PC-3 (cell line): ENCODE measurements at regions not wholly inside any gene's neighbourhood (a gene's known extent, or its start where the extent isn't known, plus 50 kb on each side); places are given as distances from the start of the nearest gene placed in this dataset.

ENCODE experiments used
- ATAC-seq: fragments of 200-7000 bp; cut with Tn5 transposase; 2 replicates; pipeline ENCODE4 v1.9.1; 2020; ENCODE audit warnings: mild to moderate bottlenecking, moderate library complexity
- BruUV-seq: library from RNA; stranded (reverse); fragments of 400-500 nt; replicated peaks from 2 replicates; lab custom pipeline; 2021; lab: Mats Ljungman, UMichigan
- CTCF ChIA-PET: fragments of 300-600 bp; sonication (Branson Sonifier 250); formaldehyde crosslinking; loops from one replicate; lab custom pipeline; 2022; ENCODE audit warnings: antibody characterized with exemption; lab: Charles Lee
- POLR2A ChIA-PET: fragments of 300-600 bp; sonication (Branson Sonifier 250); formaldehyde crosslinking; loops from one replicate; lab custom pipeline; 2022; ENCODE audit warnings: antibody characterized with exemption; ENCODE audit not compliant: unreplicated experiment; lab: Charles Lee
- DNase-seq: peaks from one replicate; pipeline ENCODE4 v3.0.0-alpha.2; 2015
- H2AFZ ChIP-seq: fragments of 300-600 bp; sonication (generic); 2 replicates; pipeline ENCODE4 v1.6.0; 2016; ENCODE audit warnings: antibody characterized with exemption, low read length
- H3F3A ChIP-seq: fragments of 300-600 bp; sonication (generic); one replicate; pipeline ENCODE4 v1.6.0; 2017; ENCODE audit warnings: antibody characterized with exemption, low read length, control low read depth, mild to moderate bottlenecking; ENCODE audit not compliant: unreplicated experiment
- H3K27ac ChIP-seq: fragments of 300-600 bp; sonication (generic); 2 replicates; pipeline ENCODE4 v1.5.1; 2016; ENCODE audit warnings: mild to moderate bottlenecking, low read length
- H3K27me3 ChIP-seq: fragments of 300-600 bp; sonication (generic); 2 replicates; pipeline ENCODE4 v1.6.1; 2016; ENCODE audit warnings: low read length, mixed read lengths
- H3K36me3 ChIP-seq: fragments of 300-600 bp; sonication (generic); 2 replicates; pipeline ENCODE4 v1.6.1; 2016; ENCODE audit warnings: low read depth, mixed run types, low read length, mixed read lengths
- H3K4me1 ChIP-seq: fragments of 300-600 bp; sonication (generic); 2 replicates; pipeline ENCODE4 v1.5.1; 2016; ENCODE audit warnings: low read length; ENCODE audit not compliant: insufficient read depth
- H3K4me2 ChIP-seq: fragments of 300-600 bp; sonication (generic); 2 replicates; pipeline ENCODE4 v1.6.0; 2016; ENCODE audit warnings: low read length
- H3K4me3 ChIP-seq: fragments of 300-600 bp; sonication (generic); 2 replicates; pipeline ENCODE4 v1.5.1; 2016; ENCODE audit warnings: mild to moderate bottlenecking, low read length, mixed read lengths
- H3K79me2 ChIP-seq: fragments of 300-600 bp; sonication (generic); 2 replicates; pipeline ENCODE4 v1.6.1; 2017; ENCODE audit warnings: low read length, mixed read lengths
- H3K9ac ChIP-seq: fragments of 300-600 bp; sonication (generic); 2 replicates; pipeline ENCODE4 v1.6.0; 2016; ENCODE audit warnings: mild to moderate bottlenecking, low read length
- H3K9me2 ChIP-seq: fragments of 300-600 bp; sonication (generic); replicated peaks from 2 replicates; pipeline ENCODE4 v1.6.1; 2016; ENCODE audit warnings: mixed run types, low read length, mixed read lengths
- H3K9me3 ChIP-seq: fragments of 300-600 bp; sonication (generic); 2 replicates; pipeline ENCODE4 v1.6.1; 2016; ENCODE audit warnings: low read length, mixed read lengths
- H4K20me1 ChIP-seq: fragments of 300-600 bp; sonication (generic); 2 replicates; pipeline ENCODE4 v1.6.1; 2016; ENCODE audit warnings: low read length, mixed read lengths
- CTCF ChIP-seq: fragments of 300-600 bp; sonication (generic); conservative IDR thresholded peaks from 2 replicates; pipeline ENCODE4 v1.5.1; 2017; ENCODE audit warnings: antibody characterized with exemption, low read depth, mild to moderate bottlenecking, low read length
- EZH2 ChIP-seq: fragments of 300-600 bp; sonication (generic); IDR thresholded peaks from one replicate; pipeline ENCODE4 v1.6.1; 2017; ENCODE audit warnings: antibody characterized with exemption, mild to moderate bottlenecking, low read length; ENCODE audit not compliant: unreplicated experiment
- EZH2phosphoT487 ChIP-seq: fragments of 300-600 bp; sonication (generic); IDR thresholded peaks from 2 replicates; pipeline ENCODE4 v1.6.1; 2018; ENCODE audit warnings: mild to moderate bottlenecking, antibody characterized with exemption, low read length, borderline replicate concordance
- intact Hi-C: fragments of 100-400 bp; cut with micrococcal nuclease; formaldehyde crosslinking; loops from 2 replicates; pipeline ENCODE4 v1.9.0; 2023

GRCh38 chr11:23755076-23755475, 741.8 kb upstream of the LUZP2 start:
- Histone ChIP-seq H3K9ac (no peak overlapping the region), H3K27me3 (no peaks in the 10 kb centered on the region), H3F3A (no peaks in the 10 kb centered on the region), H3K27ac (no peak overlapping the region), H3K4me1 (no peaks in the 10 kb centered on the region; the same call in 1 of the 2 replicates), H3K9me3 (no peaks in the 10 kb centered on the region), H4K20me1 (no peaks in the 10 kb centered on the region), H3K79me2 (no peaks in the 10 kb centered on the region), H3K9me2 (no peaks in the 10 kb centered on the region), H2AFZ (no peak overlapping the region), H3K4me2 (no peak overlapping the region), H3K36me3 (no peaks in the 10 kb centered on the region), H3K4me3 (no peak overlapping the region)
- ATAC-seq (no peak), DNase-seq (no peak)
- ChIA-PET CTCF (no interaction called here), POLR2A (no interaction called here)
- BruUV-seq, result no TSS peak
- TF ChIP-seq CTCF (no peak), EZH2phosphoT487 (no peak)
- intact Hi-C loops, result no loop called here

- H3K9ac ChIP-seq, result no peak overlapping the region
- no peak for TF ChIP-seq EZH2phosphoT487
- no peak for TF ChIP-seq CTCF
- no peak for TF ChIP-seq EZH2
- no peak overlapping the region for H3K4me2 ChIP-seq
- intact Hi-C loops, result no loop called here
- no peaks in the 10 kb centered on the region for H3K9me3 ChIP-seq
- no peak overlapping the region for H2AFZ ChIP-seq
- no peak overlapping the region for H3K27ac ChIP-seq
- H3F3A ChIP-seq, result no peaks in the 10 kb centered on the region
- no peak overlapping the region for H3K4me3 ChIP-seq
- no TSS peak for BruUV-seq
- ChIA-PET CTCF (no interaction called here), POLR2A (no interaction called here)
- no peaks in the 10 kb centered on the region for H3K27me3 ChIP-seq
- no peaks in the 10 kb centered on the region for H3K79me2 ChIP-seq
- H3K4me1 ChIP-seq, result no peaks in the 10 kb centered on the region; the same call in 1 of the 2 replicates
- no peaks in the 10 kb centered on the region for H4K20me1 ChIP-seq
- DNase-seq (no peak), ATAC-seq (no peak)
- no peaks in the 10 kb centered on the region for H3K36me3 ChIP-seq
- no peaks in the 10 kb centered on the region for H3K9me2 ChIP-seq
Observed at GRCh38 chr11:23755769-23756168, 741.1 kb upstream of the LUZP2 start.

GRCh38 chr11:23759489-23759888, 737.4 kb upstream of the LUZP2 start:
- TF ChIP-seq EZH2, result no peak
- TF ChIP-seq CTCF, result no peak
- no peak for TF ChIP-seq EZH2phosphoT487
- Histone ChIP-seq H3K9me2 (no peaks in the 10 kb centered on the region), H4K20me1 (no peaks in the 10 kb centered on the region), H3K9me3 (no peaks in the 10 kb centered on the region), H3K79me2 (no peaks in the 10 kb centered on the region), H3K27ac (no peak overlapping the region), H3K36me3 (no peaks in the 10 kb centered on the region), H3K4me1 (no peaks in the 10 kb centered on the region), H3K4me3 (no peak overlapping the region), H2AFZ (no peak overlapping the region), H3F3A (no peaks in the 10 kb centered on the region), H3K27me3 (no peaks in the 10 kb centered on the region), H3K4me2 (no peak overlapping the region), H3K9ac (no peak overlapping the region)
- ChIA-PET CTCF (no interaction called here), POLR2A (no interaction called here)
- no peak for ATAC-seq
- BruUV-seq, result no TSS peak
- intact Hi-C loops, result no loop called here
- DNase-seq, result no peak
